Kidney capillary endothelial cell (primary cell): ENCODE measurements at regions not wholly inside any gene's neighbourhood (a gene's known extent, or its start where the extent isn't known, plus 50 kb on each side); places are given as distances from the start of the nearest gene placed in this dataset.

Experiments
- DNase-seq: peaks from one replicate; pipeline ENCODE4 v3.0.0-alpha.2; 2018; ENCODE audit warnings: low spot score

GRCh38 chr11:45036733-45037132 lies 86.0 kb upstream of the TP53I11 start:
- no peak for DNase-seq

- DNase-seq, result no peak
Observed at GRCh38 chr11:45037434-45038005, 86.8 kb upstream of the TP53I11 start.

GRCh38 chr11:45038923-45039322 lies 88.2 kb upstream of the TP53I11 start:
- DNase-seq, result no peak

- no peak for DNase-seq
Observed at GRCh38 chr11:45041596-45041995, 90.9 kb upstream of the TP53I11 start.

GRCh38 chr11:45042560-45042959 lies 91.9 kb upstream of the TP53I11 start:
- no peak for DNase-seq

- DNase-seq, result no peak
Observed at GRCh38 chr11:45043755-45044475, 93.2 kb upstream of the TP53I11 start.

GRCh38 chr11:45045683-45046471 lies 95.2 kb upstream of the TP53I11 start:
- DNase-seq, result peak; percentile 83

- DNase-seq, result peak; percentile 36
Observed at GRCh38 chr11:45048313-45048841, 97.7 kb upstream of the TP53I11 start.

- no peak for DNase-seq
Observed at GRCh38 chr11:45048870-45049691, 97.4 kb upstream of the PRDM11 start.

GRCh38 chr11:45050111-45050510 lies 96.3 kb upstream of the PRDM11 start:
- DNase-seq, result no peak

- no peak for DNase-seq
Observed at GRCh38 chr11:45051621-45052020, 94.8 kb upstream of the PRDM11 start.

- no peak for DNase-seq
Observed at GRCh38 chr11:45052361-45052760, 94.1 kb upstream of the PRDM11 start.

- DNase-seq, result no peak
Observed at GRCh38 chr11:45053736-45054446, 92.5 kb upstream of the PRDM11 start.

- no peak for DNase-seq
Observed at GRCh38 chr11:45054956-45055355, 91.5 kb upstream of the PRDM11 start.

- DNase-seq, result no peak
Observed at GRCh38 chr11:45056529-45056928, 89.9 kb upstream of the PRDM11 start.

GRCh38 chr11:45057938-45058646 lies 88.3 kb upstream of the PRDM11 start:
- DNase-seq, result no peak

GRCh38 chr11:45058647-45058950 lies 87.8 kb upstream of the PRDM11 start:
- DNase-seq, result no peak

GRCh38 chr11:45060707-45061106 lies 85.7 kb upstream of the PRDM11 start:
- DNase-seq, result no peak

GRCh38 chr11:45061641-45062040 lies 84.8 kb upstream of the PRDM11 start:
- no peak for DNase-seq

GRCh38 chr11:45062115-45062514 lies 84.3 kb upstream of the PRDM11 start:
- DNase-seq, result no peak
